PFSK-1 (cell line): ENCODE measurements at regions not wholly inside any gene's neighbourhood (a gene's known extent, or its start where the extent isn't known, plus 50 kb on each side); places are given as distances from the start of the nearest gene placed in this dataset.

Experiments
- POLR2AphosphoS5 ChIP-seq: IDR thresholded peaks from 2 replicates; pipeline ENCODE4 v1.6.1; 2012; ENCODE audit warnings: low read depth, mild to moderate bottlenecking, control low read depth, low read length, moderate library complexity
- REST ChIP-seq, 2 experiments: IDR thresholded peaks; 2 replicates each; pipeline versions ENCODE4 v1.6.1 to v1.8.0; 2011 to 2012; ENCODE audit warnings: low read depth in 2 of 2, low read length in 2 of 2, control low read depth in 1 of 2, inconsistent platforms in 1 of 2, mild to moderate bottlenecking in 1 of 2, moderate library complexity in 1 of 2; ENCODE audit not compliant: insufficient read depth in 1 of 2
- TAF1 ChIP-seq: IDR thresholded peaks from 2 replicates; pipeline ENCODE4 v1.6.1; 2012; ENCODE audit warnings: low read length, control low read depth, borderline replicate concordance; ENCODE audit not compliant: insufficient read depth

- no peak for TF ChIP-seq TAF1
- TF ChIP-seq POLR2AphosphoS5: no peak
- TF ChIP-seq REST (IDR thresholded peaks at IDR 0.05; ENCODE audit: insufficient read depth in 1 of 2, low read depth in 2 of 2, low read length in 2 of 2): no peak
These were observed 62.5 kb upstream of the TOMM7 start for GRCh38 chr7:22884911-22885788.
